OCI-LY3 (cell line): ENCODE measurements at regions not wholly inside any gene's neighbourhood (a gene's known extent, or its start where the extent isn't known, plus 50 kb on each side); places are given as distances from the start of the nearest gene placed in this dataset.
A peak's percentile ranks its signal among the peaks of the same experiment; 100 is the strongest.
"Not testable (repeated sequence)": the region's sequence is repeated elsewhere in the genome, so short reads cannot be mapped to it uniquely, and the experiment has no call there.

Source experiments
- H2AFZ ChIP-seq: fragments of 200-600, 300-600 bp; shearing (Covaris generic); 2 replicates; pipeline ENCODE4 v1.6.0; 2014; ENCODE audit warnings: antibody characterized with exemption, low read depth, low read length
- H3K27ac ChIP-seq: fragments of 200-600, 300-600 bp; sonication (generic); 2 replicates; pipeline ENCODE4 v1.5.1; 2014; ENCODE audit warnings: mild to moderate bottlenecking, low read length, moderate library complexity, mixed read lengths
- H3K27me3 ChIP-seq: fragments of 200-600, 300-600 bp; sonication (generic); 2 replicates; pipeline ENCODE4 v1.6.1; 2014; ENCODE audit warnings: low read depth, low read length, mixed read lengths
- H3K36me3 ChIP-seq: fragments of 200-600, 300-600 bp; sonication (generic); replicated peaks from 2 replicates; pipeline ENCODE3; 2014; ENCODE audit warnings: low read depth, low read length, mixed read lengths
- H3K4me1 ChIP-seq: fragments of 300-600, 200-600 bp; sonication (generic); 2 replicates; pipeline ENCODE4 v1.6.1; 2014; ENCODE audit warnings: low read length, mixed read lengths
- H3K4me2 ChIP-seq: fragments of 200-600, 300-600 bp; sonication (generic); 2 replicates; pipeline ENCODE4 v1.6.1; 2014; ENCODE audit warnings: low read length, mixed read lengths
- H3K4me3 ChIP-seq: fragments of 300-600, 200-600 bp; sonication (generic); 2 replicates; pipeline ENCODE4 v1.5.1; 2014; ENCODE audit warnings: antibody characterized with exemption, mild to moderate bottlenecking, low read length, moderate library complexity
- H3K79me2 ChIP-seq: fragments of 300-600, 200-600 bp; shearing (Covaris generic); 2 replicates; pipeline ENCODE4 v1.6.1; 2014; ENCODE audit warnings: mild to moderate bottlenecking, low read length, mixed read lengths
- H3K9ac ChIP-seq: fragments of 300-600, 200-600 bp; shearing (Covaris generic); 2 replicates; pipeline ENCODE4 v1.6.0; 2014; ENCODE audit warnings: mild to moderate bottlenecking, low read length, moderate library complexity
- H3K9me3 ChIP-seq: fragments of 200-600, 300-600 bp; shearing (Covaris generic); 2 replicates; pipeline ENCODE4 v1.6.1; 2014; ENCODE audit warnings: low read length, mixed read lengths; ENCODE audit not compliant: insufficient read depth
- H4K20me1 ChIP-seq: fragments of 200-600, 300-600 bp; sonication (generic); 2 replicates; pipeline ENCODE4 v1.6.1; 2016; ENCODE audit warnings: low read length, mixed read lengths; ENCODE audit not compliant: insufficient read depth
- EZH2phosphoT487 ChIP-seq: fragments of 200-600 bp; shearing (Covaris generic); IDR thresholded peaks from 2 replicates; pipeline ENCODE4 v1.6.1; 2018; ENCODE audit warnings: antibody characterized with exemption, mixed run types, low read depth
- TF ChIP-seq, protein P1 (sequence below): fragments of 200-600, 300-600 bp; sonication (generic); IDR thresholded peaks from 2 replicates; pipeline ENCODE4 v1.5.1; 2014; ENCODE audit warnings: antibody characterized with exemption, low read length, low read depth

DNA sequence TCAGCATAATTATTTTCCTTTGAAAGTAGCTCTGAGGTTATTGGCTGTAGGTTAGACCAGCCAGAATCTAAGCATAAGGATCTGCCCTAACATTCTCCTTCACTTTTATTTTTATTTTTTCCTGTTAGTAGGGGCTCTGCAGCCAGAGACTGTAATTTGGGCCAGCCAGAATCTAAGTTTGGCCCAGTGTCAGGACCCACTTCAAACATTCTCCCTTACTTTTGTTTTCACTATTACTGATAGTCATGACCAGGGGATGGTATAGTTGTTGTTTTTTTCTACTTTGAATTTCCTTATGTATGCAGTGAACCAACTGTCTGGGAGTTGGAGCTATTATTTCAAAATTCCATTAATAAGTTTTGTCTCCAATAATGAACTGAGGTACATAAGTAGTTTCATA lies 121.0 kb upstream of the MBNL1 start:
- Histone ChIP-seq H3K4me2 (no peak overlapping the region), H2AFZ (no peak overlapping the region), H3K9me3 (no peaks in the 10 kb centered on the region), H3K9ac (no peak overlapping the region), H3K79me2 (no peaks in the 10 kb centered on the region), H4K20me1 (no peaks in the 10 kb centered on the region), H3K4me3 (no peak overlapping the region), H3K4me1 (peaks cover 24% of the 10 kb centered on the region), H3K27me3 (no peaks in the 10 kb centered on the region), H3K36me3 (no peaks in the 10 kb centered on the region), H3K27ac (no peak overlapping the region)
- TF ChIP-seq, protein P1, sequence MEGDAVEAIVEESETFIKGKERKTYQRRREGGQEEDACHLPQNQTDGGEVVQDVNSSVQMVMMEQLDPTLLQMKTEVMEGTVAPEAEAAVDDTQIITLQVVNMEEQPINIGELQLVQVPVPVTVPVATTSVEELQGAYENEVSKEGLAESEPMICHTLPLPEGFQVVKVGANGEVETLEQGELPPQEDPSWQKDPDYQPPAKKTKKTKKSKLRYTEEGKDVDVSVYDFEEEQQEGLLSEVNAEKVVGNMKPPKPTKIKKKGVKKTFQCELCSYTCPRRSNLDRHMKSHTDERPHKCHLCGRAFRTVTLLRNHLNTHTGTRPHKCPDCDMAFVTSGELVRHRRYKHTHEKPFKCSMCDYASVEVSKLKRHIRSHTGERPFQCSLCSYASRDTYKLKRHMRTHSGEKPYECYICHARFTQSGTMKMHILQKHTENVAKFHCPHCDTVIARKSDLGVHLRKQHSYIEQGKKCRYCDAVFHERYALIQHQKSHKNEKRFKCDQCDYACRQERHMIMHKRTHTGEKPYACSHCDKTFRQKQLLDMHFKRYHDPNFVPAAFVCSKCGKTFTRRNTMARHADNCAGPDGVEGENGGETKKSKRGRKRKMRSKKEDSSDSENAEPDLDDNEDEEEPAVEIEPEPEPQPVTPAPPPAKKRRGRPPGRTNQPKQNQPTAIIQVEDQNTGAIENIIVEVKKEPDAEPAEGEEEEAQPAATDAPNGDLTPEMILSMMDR, result no peak
- TF ChIP-seq EZH2phosphoT487, result no peak

- H3K4me1 ChIP-seq, result peaks cover 24% of the 10 kb centered on the region
- no peak overlapping the region for H3K27ac ChIP-seq
- no peaks in the 10 kb centered on the region for H3K9me3 ChIP-seq
- H3K9ac ChIP-seq, result no peak overlapping the region
- H2AFZ ChIP-seq, result no peak overlapping the region
- H3K4me3 ChIP-seq, result no peak overlapping the region
- H3K27me3 ChIP-seq, result no peaks in the 10 kb centered on the region
- no peaks in the 10 kb centered on the region for H4K20me1 ChIP-seq
- H3K36me3 ChIP-seq, result no peaks in the 10 kb centered on the region
- H3K79me2 ChIP-seq, result no peaks in the 10 kb centered on the region
- no peak overlapping the region for H3K4me2 ChIP-seq
- TF ChIP-seq, protein P1, result no peak
- TF ChIP-seq EZH2phosphoT487, result no peak
These were observed 120.2 kb upstream of the MBNL1 start for GRCh38 chr3:152148579-152148978.

DNA sequence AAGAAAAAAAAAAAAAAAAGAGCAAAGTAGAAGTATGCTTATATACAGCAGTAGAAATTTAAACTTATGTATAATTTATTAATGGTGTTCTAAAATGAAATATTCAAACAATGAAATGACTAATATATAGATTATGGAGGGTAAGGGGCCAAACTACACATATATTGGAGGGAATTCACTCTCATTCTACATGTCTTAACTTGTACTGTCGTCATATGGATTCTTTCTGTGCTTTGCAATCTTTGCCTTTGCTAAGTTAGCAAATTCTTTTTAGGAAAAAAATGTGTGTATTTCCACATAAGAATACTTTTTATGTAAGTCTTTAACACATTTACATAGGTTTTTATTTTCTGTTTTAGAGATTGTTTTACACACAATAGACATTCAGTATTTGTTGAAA lies 118.9 kb upstream of the MBNL1 start:
- H3K36me3 ChIP-seq, result no peaks in the 10 kb centered on the region
- H3K27ac ChIP-seq, result no peak overlapping the region
- H3K9me3 ChIP-seq, result no peaks in the 10 kb centered on the region
- H3K4me2 ChIP-seq, result no peak overlapping the region
- no peaks in the 10 kb centered on the region for H3K79me2 ChIP-seq
- H3K27me3 ChIP-seq, result no peaks in the 10 kb centered on the region
- no peak overlapping the region for H3K9ac ChIP-seq
- TF ChIP-seq, protein P1, result no peak
- no peak for TF ChIP-seq EZH2phosphoT487
- no peak overlapping the region for H3K4me3 ChIP-seq
- peaks cover 24% of the 10 kb centered on the region for H3K4me1 ChIP-seq
- H4K20me1 ChIP-seq, result no peaks in the 10 kb centered on the region
- no peak overlapping the region for H2AFZ ChIP-seq

DNA sequence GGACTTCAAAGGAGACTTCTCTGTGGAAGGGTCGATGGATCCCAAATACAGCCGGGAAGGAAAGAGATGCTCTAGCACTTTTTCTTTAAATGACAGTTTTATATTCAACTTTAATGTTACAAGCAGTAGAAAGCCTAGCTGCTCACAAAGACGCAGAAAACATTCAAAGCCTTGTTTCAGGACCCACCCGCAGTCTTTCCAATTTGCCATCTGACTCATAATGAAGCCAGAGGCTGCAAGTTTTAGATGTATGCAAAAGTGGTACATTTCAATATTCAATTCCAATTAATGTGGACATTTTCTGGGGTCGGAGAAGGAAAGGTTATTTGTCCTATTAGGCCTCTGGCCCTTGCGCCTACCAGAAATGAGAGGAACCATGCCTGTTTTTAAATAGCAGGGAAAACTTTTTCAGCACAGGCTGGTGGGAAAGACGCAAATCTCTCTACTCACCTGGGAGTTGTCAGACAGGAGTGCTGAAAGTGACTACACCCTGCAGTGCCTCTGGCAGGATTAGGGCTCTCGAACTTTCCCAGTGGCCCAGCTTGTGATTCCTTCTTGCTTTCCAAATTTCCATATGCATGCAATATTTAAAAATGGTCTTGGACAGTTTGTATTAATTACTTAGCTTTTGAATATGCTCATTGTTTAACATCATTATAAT lies 117.4 kb upstream of the MBNL1 start:
- H3K9ac ChIP-seq, result no peak overlapping the region
- H4K20me1 ChIP-seq, result no peaks in the 10 kb centered on the region
- H3K4me2 ChIP-seq, result peak overlapping the region; percentile 27
- no peak overlapping the region for H2AFZ ChIP-seq
- no peaks in the 10 kb centered on the region for H3K36me3 ChIP-seq
- peaks cover 24% of the 10 kb centered on the region for H3K4me1 ChIP-seq
- H3K27ac ChIP-seq, result no peak overlapping the region
- H3K79me2 ChIP-seq, result no peaks in the 10 kb centered on the region
- no peak overlapping the region for H3K4me3 ChIP-seq
- H3K27me3 ChIP-seq, result no peaks in the 10 kb centered on the region
- H3K9me3 ChIP-seq, result no peaks in the 10 kb centered on the region
- no peak for TF ChIP-seq EZH2phosphoT487
- TF ChIP-seq, protein P1, result no peak

- not testable (repeated sequence) for H3K9me3 ChIP-seq, H3K27ac ChIP-seq
- H3K4me1 ChIP-seq, result peaks cover 28% of the 10 kb centered on the region
These were observed 116.6 kb upstream of the MBNL1 start for GRCh38 chr3:152151877-152152765.

GRCh38 chr3:152153115-152153514 lies 115.6 kb upstream of the MBNL1 start:
- not testable (repeated sequence) for H3K79me2 ChIP-seq

More at GRCh38 chr3:152151877-152152765, 116.6 kb upstream of the MBNL1 start:
- not testable (repeated sequence) for H3K27me3 ChIP-seq, H4K20me1 ChIP-seq, H3K4me3 ChIP-seq, H3K36me3 ChIP-seq, H3K4me2 ChIP-seq, H2AFZ ChIP-seq, H3K79me2 ChIP-seq, H3K9ac ChIP-seq

More at GRCh38 chr3:152153115-152153514, 115.6 kb upstream of the MBNL1 start:
- not testable (repeated sequence) for H3K4me2 ChIP-seq, H3K4me3 ChIP-seq, H3K9me3 ChIP-seq, H3K27ac ChIP-seq, H3K27me3 ChIP-seq, H3K36me3 ChIP-seq, H2AFZ ChIP-seq, H4K20me1 ChIP-seq, H3K9ac ChIP-seq
- peaks cover 31% of the 10 kb centered on the region for H3K4me1 ChIP-seq
